NCI-H1092 (cell line): ENCODE measurements at regions not wholly inside any gene's neighbourhood (a gene's known extent, or its start where the extent isn't known, plus 50 kb on each side); places are given as distances from the start of the nearest gene placed in this dataset.
"Not testable (repeated sequence)": the region's sequence is repeated elsewhere in the genome, so short reads cannot be mapped to it uniquely, and the experiment has no call there.

Experiments
- DNase-seq: peaks from one replicate; lab custom pipeline; 2025; lab: John Stamatoyannopoulos, UW

DNA sequence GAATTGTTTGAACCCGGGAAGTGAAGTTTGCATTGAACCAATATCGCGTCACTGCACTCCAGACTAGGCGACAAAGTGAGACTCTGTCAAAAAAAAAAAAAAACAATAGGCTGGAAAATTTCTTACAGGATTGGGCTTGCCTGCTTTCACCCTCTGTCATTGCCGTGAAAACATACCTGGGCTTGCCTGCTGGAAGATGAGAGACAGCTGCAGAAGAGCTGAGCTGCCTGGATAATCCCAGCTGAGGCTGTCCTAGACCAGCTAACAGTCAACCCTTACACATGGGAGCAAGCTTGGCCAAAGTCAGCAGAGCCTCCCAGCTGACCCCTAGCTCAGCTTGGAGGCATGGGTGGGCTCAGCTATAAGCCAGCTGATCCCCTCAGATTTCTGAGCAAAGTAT, 306.2 kb downstream of the CCSER2 start:
- no peak for DNase-seq

DNA sequence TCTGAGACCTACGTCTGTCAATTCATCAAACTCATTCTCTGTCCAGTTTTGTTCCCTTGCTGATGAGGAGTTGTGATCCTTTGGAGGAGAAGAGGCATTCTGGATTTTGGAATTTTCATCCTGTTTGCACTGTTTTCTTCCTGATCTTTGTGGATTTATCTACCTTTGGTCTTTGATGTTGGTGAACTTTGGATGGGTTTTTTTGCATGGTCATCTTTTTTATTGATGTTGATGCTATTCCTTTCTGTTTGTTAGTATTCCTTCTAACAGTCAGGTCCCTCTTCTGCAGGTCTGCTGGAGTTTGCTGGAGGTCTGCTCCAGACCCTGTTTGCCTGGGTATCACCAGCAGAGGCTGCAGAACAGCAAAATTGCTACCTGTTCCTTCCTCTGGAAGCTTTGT, 322.2 kb downstream of the CCSER2 start:
- not testable (repeated sequence) for DNase-seq

DNA sequence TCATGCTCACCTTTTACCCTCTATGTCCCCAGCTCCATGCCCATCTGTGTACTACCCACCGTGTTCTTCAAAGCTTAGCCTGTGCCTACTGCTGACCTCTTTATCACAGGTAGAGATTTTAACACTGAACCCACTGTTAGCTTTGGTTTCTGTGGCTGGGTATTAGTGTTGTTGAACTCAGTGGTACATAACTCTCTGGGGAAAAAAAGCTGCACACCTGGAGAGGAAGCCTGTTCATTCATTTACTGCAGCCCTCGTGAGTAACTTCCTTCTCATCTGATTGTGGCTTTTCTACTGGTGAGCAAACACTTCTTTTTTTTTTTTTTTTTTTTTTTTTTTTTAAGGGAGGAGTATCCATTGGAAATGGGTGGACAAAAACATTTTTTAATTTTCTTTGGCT, 326.3 kb downstream of the CCSER2 start:
- DNase-seq, result no peak

DNA sequence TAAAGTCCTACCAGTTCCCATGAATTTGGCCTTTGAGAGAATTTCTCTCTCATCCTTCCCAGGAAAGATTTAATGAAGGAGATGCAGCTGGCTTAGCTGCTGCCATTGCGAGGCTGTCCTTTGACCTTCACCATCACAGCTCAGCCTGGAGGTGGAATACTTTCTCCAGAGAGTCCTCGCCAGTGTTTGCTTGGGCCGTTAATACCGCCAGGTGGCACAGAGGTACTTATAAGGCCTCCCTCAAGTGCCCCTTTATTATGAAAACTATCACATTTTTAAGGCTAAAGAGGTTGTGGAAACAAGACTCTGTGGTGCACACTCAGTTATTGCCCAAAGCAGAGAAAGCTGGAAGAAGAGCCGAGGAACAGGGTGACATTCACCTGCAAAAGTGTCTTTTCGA, 330.6 kb downstream of the CCSER2 start:
- DNase-seq, result no peak

DNA sequence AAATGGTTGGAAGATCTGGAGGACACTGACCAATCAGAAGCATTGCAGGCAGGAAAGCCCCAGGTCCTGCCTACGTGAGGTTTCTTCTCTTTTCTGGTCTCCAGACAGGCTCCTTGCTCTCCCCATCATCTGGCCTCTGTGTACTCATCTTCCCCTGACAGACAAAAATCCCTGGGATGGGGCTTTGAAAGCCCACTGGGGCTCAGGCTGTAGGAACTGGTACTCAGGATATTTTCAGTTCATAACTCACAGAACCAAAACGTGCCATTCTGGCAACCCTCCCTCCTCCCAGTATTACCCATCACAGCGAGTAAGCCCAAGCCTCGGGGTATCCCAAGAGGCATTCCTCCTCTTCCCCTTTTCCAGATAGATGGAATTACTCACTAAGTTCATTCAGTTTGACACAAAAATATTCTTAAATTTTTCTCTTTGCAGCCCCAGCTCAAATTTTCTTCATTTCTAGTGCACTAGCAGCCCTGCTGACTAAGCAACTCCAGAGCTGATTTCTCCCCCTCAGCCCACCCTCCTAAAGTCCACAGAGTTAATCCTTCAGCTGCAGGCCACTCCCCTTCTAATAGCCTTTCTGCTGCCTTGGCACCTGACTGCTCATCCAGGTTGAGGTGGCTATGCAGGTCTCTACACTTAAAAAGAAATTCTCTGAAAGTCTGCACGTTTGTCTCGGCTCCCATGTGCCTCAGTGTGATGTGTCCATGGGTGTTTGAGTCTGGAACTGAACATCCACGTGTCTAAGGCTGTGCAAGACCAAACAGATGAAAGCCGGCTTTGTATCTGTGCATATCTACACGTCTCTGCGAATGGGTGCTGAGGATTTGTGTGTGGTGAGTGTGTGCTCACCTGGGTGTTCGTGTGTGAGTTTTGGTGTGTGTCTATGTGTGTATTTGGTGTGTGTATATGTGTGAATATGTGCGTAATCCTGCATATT, 331.4 kb downstream of the CCSER2 start:
- no peak for DNase-seq

DNA sequence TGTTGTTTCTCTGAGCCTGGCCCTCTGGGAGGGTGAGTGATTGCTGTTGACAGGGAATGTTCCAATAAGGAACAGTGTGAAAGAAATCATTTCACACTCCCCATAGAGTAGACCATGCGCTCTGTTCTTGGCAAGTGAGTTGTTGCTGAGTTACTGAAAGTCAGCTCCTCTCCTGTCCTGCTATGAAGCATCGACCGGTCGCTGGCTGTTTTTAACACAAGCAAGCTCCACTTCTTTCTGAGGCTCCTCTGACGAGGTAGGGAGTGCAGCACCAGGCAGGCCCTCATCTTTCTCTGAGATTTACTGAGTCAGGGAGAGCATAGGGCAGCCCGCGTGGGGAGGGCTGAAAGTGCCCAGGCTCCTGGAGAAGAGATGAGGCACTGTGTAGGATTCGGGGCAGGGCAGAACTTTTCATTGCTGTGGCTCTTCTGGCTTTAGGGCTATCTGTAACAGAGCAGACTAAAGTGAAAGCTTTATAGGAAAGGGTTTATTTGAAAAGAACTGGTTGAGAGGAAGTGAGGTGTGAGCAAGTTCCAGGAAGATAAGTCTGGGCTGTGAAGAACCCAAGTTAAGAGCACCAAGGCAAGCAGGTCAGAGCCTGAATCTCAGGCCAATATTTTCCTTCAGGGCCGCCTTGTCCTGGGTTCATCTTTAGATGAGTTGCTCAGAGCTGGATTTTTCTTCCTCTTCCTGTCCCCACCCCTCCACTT, 332.2 kb downstream of the CCSER2 start:
- no peak for DNase-seq

DNA sequence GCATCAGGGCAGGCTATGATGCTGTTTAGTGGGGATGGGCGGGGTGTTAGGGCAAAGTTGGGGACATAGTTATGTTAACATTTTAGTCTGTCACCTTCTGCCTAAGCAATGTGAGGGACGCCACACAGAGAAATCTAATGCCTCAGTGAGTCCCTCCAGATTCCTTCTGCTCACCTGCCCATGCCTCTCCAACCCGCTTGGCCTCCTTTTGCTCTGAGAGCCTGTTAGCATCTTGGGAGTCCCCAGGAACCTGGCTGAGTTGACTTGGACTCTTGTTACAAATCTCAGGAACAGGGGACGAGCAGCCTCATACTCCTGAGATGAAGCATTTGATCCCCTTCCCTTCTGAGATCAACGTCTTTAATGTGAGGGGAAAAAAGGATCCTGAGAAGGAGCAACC, 336.8 kb downstream of the CCSER2 start:
- no peak for DNase-seq

DNA sequence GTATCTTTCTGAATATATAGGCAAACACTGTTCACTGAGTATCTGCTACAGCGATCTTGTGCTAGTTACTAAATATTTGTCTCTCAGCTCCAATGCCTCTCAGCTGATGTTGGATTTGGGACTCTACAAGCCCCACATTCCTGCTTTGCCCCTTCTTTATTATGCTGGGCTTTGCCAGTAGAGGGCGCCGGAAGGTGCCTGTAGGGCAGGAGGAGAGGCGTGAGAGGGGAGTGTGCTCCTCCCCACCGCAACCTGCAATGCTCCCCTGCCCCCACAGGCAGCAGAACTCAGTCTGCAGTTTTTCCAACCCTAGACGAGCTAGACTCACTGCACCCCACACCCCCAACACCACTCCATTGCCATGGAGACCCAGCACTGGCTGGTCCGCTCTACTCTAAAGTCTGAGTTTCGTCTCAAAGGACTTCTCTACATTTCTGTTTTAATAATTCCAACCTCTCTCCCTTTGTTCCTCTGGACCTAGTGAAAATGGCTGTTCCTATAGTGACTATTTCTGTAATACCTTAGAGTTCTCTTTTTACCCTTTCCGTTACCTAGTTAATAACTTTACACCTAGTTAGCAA, 337.6 kb downstream of the CCSER2 start:
- DNase-seq, result no peak

DNA sequence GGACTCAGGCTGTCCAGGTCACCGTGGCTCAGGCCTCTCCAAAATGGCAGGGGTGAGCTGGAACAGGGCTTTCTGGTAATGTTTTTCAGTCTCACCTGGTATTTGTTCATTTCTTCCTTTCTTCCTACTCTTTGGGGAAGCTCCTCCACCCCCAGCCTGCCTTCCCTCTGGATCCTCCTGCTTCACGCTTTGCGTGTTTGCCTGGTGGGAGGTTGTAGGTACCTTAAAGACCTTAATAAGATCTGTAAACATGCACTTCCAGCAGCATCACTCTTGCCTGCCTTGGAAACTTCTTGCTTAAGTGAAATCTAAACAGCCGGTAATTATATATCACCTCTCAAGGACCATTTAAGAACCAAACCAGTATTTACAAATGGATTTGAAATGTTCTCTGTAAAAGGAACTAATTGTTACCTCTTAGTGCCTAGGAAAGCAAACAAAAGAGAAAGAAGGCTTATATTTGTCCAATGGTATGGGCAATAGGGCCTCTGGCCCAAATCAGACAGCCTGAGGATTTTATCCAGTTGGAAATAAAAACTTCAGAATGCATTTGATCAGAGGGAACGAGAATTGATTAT, 339.9 kb downstream of the CCSER2 start:
- DNase-seq, result no peak

DNA sequence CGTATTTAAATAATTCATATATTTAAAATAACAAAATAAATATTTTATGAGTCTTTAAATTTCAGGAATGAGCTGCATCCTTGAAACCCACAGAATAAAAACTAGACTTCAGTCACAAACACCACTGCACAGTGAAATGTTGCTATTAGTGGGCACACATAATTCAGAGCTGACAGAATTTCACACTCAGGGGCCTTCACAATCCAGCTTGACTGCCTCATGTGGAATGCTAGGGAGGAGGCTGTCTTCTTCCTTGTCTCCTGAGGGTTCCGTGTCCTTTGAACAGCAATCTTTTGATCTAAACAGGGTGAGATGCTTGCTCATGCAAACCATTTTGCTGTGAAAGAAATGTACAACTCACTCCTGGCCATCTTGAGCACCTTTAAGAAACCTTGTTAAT, 346.7 kb downstream of the CCSER2 start:
- DNase-seq, result no peak

DNA sequence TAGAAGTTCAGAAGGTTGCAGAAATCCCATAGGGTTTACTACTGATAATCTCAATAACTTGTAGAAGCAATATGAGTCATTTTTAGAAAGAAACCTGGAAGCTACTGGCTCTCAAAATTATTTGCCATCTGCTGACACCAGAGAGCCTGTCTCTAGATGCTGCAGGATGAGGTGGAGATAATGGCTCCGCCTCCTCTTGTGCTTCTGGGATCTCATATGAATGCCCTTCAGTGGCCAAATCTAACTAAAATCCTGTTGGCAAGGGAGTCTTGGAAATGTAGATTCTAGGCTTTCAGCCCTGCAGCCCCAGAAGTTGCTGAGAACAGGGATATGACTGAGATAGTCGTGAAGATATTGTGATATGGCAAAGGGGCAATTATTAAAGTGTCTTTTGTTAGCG, 348.1 kb downstream of the CCSER2 start:
- DNase-seq, result no peak

DNA sequence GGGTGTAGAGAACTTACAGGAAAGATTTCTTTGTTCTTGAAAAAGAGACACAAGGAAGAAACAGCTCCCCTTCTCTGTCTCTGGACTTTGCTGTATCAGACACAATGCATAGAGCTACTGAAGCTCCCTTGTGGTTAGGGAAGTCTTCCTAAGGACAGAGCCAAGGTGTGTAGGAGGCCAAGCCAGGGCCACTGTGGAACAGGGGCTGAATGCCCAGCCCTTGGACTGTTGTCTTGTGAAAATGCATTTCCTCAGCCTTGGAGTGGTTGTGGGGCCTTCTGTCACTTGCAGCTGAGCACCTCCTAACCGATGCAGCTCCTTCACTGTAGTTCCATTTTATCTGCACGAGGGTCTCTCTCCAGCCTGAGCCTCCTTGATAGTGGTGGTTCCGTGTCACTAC, 353.4 kb downstream of the CCSER2 start:
- DNase-seq, result no peak

DNA sequence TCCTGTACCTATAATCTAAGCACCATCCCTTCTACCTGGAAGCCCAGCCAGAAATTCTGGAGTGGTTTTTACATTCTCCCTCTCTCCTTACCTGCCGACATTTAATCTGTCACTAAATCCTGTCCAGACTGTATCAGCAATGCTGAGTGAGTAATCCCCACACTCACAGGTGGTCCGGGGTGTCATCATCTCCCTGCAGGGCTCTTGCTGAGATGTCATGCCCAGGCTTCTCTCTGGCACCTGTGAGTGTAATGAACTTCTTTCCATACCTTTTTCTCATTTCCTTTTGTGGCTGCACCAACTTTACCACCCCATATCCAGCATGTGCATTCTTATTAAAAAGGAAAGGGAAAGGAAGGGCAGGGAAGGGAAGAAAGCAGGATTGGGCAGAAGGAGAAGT, 355.2 kb downstream of the CCSER2 start:
- no peak for DNase-seq

DNA sequence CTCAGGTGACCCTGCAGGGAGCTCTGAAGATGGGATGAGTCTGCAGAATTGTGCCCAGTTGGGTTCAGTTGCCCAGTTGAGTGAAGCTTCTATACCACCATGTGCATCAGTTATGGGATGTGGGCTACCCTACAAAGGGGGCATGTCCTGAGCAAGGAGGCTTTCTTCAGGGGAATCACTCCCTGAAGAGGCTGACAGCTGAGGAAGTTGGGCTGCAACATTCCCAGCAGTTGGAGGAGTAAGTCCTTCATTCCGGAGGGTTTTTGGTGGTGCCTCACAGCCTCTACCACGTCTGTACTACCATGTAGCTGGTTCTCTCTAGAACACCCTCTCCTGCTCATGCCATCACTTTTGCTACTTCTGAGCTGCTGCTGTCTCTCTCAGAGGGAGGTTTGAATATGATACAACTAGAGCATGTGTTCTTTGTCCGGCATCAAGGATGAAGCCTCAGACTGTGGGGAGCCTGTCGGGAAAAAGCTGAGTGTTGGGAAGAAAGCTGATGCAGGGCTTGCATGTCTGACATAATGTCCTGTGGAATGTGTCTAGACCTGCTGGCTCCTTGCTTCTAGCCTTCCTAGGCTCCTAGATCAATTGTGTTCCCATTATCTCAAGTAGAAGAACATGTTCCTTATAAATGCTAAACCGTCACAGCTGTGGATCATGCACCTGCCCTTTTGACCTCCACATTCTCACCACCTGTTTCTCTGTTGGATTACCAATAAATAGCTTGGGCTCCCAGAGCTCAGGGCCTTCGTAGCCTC, 355.8 kb downstream of the CCSER2 start:
- DNase-seq, result no peak

DNA sequence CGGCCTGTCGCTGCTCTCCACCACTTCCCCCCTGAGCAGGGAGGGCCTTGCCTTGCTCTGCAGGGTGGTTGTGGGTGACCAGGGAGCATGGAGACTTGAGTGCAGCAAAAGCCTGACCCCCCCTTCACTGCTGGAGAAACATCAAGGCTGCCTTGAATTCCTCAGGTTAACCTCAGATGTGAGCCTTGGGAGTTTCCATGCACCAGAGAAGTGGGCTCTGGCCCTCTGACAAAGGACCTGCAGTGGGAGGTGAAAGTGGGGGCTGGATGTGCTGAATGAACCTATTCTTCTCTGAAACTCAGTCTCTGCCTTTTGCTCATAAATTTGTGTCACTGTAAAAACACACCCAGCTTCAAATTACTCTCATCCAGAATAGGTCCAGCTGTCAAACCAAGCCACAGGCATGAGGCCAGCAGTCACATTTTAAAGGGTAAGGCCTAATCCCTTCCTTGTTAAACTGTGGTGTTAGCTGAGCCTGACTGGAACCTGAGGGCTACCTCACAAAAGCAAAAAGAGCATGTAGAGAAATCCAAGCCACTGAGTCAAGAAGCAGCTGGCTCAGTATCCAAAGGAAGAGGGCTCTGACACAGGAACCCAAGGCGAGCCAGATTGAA, 356.8 kb downstream of the CCSER2 start:
- DNase-seq, result no peak

DNA sequence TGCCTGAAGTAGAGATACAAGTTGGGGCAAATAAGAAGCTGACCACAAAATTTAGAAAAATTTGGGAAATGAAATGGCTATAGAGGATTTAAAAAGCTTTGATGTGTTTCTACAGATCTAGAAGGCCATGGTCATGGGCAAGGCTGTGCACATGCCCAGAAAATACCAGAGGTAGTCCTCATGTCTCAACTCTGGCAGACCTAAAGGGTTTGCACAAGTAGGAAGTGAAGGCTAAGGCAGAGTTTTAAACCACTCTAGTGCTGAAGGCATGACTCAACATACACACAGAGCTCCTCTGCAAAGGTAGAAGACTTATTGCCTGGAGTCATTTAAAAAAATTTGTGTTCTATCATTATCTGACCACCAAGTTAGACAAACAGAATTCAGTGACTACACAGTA, 364.6 kb downstream of the CCSER2 start:
- DNase-seq, result no peak

DNA sequence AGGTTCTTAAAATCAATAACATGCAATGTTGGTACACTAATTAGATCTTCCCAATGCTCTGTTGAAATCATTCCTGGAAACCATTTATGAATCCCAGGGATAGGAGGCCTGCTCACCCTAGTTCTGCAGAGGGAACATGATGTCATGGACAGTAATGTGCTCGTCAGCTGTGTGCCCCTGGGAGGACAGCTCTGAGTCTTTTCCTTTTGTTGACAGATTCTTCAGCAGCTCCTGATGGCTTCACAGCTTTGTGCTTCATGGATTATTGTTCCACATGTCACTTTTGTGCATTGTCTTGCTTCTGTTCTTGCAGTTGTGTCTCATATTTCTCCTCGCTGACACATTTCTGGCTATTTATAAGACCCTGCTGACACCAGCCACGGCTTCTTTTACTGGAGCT, 367.5 kb downstream of the CCSER2 start:
- DNase-seq, result no peak

DNA sequence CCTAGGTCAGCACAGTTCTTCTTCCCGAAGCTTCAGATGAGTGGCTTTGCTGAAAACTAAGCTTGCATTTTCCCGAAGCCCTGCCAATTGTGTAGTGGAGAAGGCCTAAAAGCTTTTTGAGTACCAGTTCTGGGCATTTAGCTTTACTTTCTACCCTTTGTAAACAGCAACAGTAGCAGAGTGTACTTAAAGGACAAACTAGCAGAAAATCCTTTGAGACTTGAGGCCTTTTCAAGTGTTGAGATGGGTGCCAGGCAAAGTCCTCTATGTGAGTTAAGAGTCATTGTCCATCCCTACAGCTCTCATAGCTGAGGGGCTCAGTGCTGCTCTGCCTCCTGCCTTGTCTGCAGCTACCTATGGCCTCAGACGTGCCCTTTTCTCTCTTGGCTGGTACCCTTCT, 368.2 kb downstream of the CCSER2 start:
- DNase-seq, result no peak

DNA sequence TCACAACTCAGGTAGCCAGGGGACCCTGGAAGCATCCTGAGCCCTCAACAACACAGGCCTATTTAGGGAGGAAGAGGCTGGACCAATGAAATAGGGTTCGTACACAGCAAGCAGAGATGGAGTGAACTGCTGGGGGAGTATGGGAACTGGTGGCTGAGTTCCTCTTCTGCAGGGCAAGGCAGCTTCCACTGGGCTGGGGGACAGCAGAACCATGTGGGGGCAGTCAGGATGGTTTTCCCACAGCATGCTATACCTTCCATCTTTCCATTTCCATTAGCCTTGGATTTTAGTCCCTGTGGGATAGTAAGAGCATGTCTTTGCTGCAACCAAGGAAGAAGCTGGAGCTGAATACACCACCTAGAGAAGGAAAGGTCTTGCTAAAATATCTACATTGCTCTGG, 370.6 kb downstream of the CCSER2 start:
- no peak for DNase-seq

DNA sequence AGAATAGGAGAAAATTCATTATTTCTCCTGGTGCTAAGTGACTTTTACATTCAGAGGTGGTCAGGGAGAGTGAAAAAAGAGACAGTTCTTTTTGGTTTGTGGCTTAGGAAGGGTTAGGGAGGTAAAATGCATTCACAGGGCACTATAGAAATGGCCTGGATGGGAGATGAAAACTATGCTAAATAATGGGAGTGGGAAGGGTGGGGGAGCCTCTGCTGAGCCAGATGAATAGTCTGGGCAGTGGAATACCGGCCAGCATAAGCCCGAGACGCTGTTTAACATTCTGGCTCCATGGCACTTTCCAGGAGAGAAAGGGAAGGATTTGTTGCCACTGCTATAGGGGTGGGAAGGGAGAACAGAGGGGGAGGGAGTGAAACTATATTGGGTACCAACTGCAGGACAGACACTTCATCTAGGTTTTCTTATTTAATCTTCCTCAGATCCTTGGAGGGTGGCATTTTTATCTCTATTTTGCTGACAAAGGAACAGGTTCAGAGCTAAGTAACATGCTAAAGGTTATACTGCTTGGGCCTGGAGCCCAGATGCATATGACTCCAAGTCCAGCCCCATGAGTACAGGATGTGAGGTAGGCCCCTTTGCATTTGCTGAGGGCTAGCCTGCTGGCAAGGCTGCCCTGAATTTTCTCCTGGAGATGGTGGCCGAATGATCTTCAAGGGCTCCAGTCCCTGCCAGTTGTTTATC, 372.4 kb downstream of the CCSER2 start:
- no peak for DNase-seq

DNA sequence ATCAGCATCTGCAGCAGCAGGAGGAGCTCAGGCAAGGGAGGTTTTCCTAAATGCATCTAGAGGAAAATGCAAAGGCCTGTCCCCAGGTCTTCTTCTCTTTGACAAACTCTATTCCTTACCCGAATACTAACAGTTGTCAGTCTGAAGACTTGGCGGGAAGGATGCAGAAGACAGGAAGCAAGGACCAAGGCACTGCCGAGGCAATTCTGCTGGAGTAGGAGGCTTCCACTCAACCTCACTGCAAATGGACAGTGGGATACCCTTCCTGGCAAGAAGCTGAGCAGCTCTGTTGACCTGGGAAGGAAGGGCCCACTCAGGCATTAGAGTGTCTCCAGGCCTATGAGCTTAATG, 373.0 kb downstream of the CCSER2 start:
- DNase-seq, result no peak
